MM.1S (cell line): ENCODE measurements at regions not wholly inside any gene's neighbourhood (a gene's known extent, or its start where the extent isn't known, plus 50 kb on each side); places are given as distances from the start of the nearest gene placed in this dataset.

Experiments used
- DNase-seq: peaks from one replicate; pipeline ENCODE4 v3.0.0-alpha.2; 2015
- H2AFZ ChIP-seq: fragments of 300-600 bp; sonication (generic); 2 replicates; pipeline ENCODE4 v1.6.0; 2016; ENCODE audit warnings: antibody characterized with exemption, low read length
- H3F3A ChIP-seq: fragments of 300-600 bp; sonication (generic); 2 replicates; pipeline ENCODE4 v1.6.1; 2016; ENCODE audit warnings: mild to moderate bottlenecking, antibody characterized with exemption, low read length, moderate library complexity, mixed read lengths; ENCODE audit not compliant: insufficient read depth
- H3K27ac ChIP-seq: fragments of 300-600 bp; sonication (generic); 2 replicates; pipeline ENCODE4 v1.5.1; 2016; ENCODE audit warnings: mild to moderate bottlenecking, low read length
- H3K27me3 ChIP-seq: fragments of 300-600 bp; sonication (generic); replicated peaks from 2 replicates; pipeline ENCODE4 v1.6.0; 2016; ENCODE audit warnings: low read length; ENCODE audit not compliant: insufficient read depth
- H3K36me3 ChIP-seq: fragments of 300-600 bp; sonication (generic); replicated peaks from 2 replicates; pipeline ENCODE4 v1.6.1; 2016; ENCODE audit warnings: mild to moderate bottlenecking, low read length, mixed read lengths; ENCODE audit not compliant: insufficient read depth
- H3K4me1 ChIP-seq: fragments of 300-600 bp; sonication (generic); 2 replicates; pipeline ENCODE4 v1.6.1; 2016; ENCODE audit warnings: low read length, mixed read lengths
- H3K4me2 ChIP-seq: fragments of 300-600 bp; sonication (generic); 2 replicates; pipeline ENCODE4 v1.6.0; 2016; ENCODE audit warnings: low read depth, low read length
- H3K4me3 ChIP-seq: fragments of 300-600 bp; sonication (generic); 2 replicates; pipeline ENCODE4 v1.5.1; 2016; ENCODE audit warnings: low read length, mixed read lengths
- H3K79me2 ChIP-seq: fragments of 300-600 bp; sonication (generic); 2 replicates; pipeline ENCODE4 v1.6.1; 2016; ENCODE audit warnings: mixed run types, low read length, mixed read lengths
- H3K9ac ChIP-seq: fragments of 300-600 bp; sonication (generic); 2 replicates; pipeline ENCODE4 v1.6.1; 2016; ENCODE audit warnings: low read length, mixed read lengths
- H3K9me2 ChIP-seq: fragments of 300-600 bp; sonication (generic); replicated peaks from 2 replicates; pipeline ENCODE4 v1.6.1; 2016; ENCODE audit warnings: mild to moderate bottlenecking, low read length, mixed read lengths; ENCODE audit not compliant: insufficient read depth
- H3K9me3 ChIP-seq: fragments of 300-600 bp; sonication (generic); replicated peaks from 2 replicates; pipeline ENCODE4 v1.6.1; 2016; ENCODE audit warnings: mild to moderate bottlenecking, low read length, mixed read lengths; ENCODE audit not compliant: insufficient read depth
- H4K20me1 ChIP-seq: fragments of 300-600 bp; sonication (generic); 2 replicates; pipeline ENCODE4 v1.6.1; 2016; ENCODE audit warnings: mild to moderate bottlenecking, low read length, moderate library complexity, mixed read lengths; ENCODE audit not compliant: insufficient read depth
- EZH2 ChIP-seq: fragments of 300-600 bp; sonication (generic); optimal IDR thresholded peaks from 2 replicates; pipeline ENCODE3; 2017; ENCODE audit warnings: low read depth, mild to moderate bottlenecking, antibody characterized with exemption, low read length, mixed read lengths
- EZH2phosphoT487 ChIP-seq: fragments of 300-600 bp; sonication (generic); IDR thresholded peaks from 2 replicates; pipeline ENCODE4 v1.6.1; 2018; ENCODE audit warnings: antibody characterized with exemption, low read length
- TF ChIP-seq, protein P1 (sequence below): fragments of 300-600 bp; sonication (generic); IDR thresholded peaks from 2 replicates; pipeline ENCODE4 v1.5.1; 2016; ENCODE audit warnings: antibody characterized with exemption, low read length, mixed read lengths

DNA sequence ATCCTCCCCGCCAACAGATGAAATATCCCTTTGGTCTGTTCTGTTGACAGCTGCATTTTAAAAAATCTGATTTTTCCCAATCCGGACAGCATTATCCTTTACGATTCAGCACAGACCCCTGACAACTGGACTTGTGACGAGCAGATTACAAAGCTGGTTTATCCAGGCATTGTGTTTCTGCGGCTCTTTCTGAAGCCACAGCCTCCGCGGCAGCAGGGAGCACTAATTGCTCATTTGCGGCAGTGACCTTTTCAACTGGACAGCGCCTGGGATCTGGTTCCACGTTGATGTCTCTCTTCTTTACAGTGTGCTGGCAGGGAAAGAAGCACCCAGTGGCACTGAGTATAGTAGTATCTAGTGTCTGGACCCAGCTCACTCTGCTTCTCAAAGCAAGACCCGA, 351.2 kb downstream of the ZNF608 start:
- Histone ChIP-seq H3K9me3 (no peaks in the 10 kb centered on the region), H3K9me2 (no peaks in the 10 kb centered on the region), H3K36me3 (no peaks in the 10 kb centered on the region), H3K27me3 (no peaks in the 10 kb centered on the region), H3K4me3 (no peak overlapping the region), H3K4me1 (no peaks in the 10 kb centered on the region), H3K27ac (no peak overlapping the region), H3K79me2 (no peaks in the 10 kb centered on the region), H4K20me1 (no peaks in the 10 kb centered on the region), H3K4me2 (no peak overlapping the region), H3F3A (no peaks in the 10 kb centered on the region), H3K9ac (no peak overlapping the region), H2AFZ (no peak overlapping the region)
- TF ChIP-seq EZH2: no peak
- TF ChIP-seq, protein P1, sequence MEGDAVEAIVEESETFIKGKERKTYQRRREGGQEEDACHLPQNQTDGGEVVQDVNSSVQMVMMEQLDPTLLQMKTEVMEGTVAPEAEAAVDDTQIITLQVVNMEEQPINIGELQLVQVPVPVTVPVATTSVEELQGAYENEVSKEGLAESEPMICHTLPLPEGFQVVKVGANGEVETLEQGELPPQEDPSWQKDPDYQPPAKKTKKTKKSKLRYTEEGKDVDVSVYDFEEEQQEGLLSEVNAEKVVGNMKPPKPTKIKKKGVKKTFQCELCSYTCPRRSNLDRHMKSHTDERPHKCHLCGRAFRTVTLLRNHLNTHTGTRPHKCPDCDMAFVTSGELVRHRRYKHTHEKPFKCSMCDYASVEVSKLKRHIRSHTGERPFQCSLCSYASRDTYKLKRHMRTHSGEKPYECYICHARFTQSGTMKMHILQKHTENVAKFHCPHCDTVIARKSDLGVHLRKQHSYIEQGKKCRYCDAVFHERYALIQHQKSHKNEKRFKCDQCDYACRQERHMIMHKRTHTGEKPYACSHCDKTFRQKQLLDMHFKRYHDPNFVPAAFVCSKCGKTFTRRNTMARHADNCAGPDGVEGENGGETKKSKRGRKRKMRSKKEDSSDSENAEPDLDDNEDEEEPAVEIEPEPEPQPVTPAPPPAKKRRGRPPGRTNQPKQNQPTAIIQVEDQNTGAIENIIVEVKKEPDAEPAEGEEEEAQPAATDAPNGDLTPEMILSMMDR: no peak
- no peak for TF ChIP-seq EZH2phosphoT487
- DNase-seq: no peak

DNA sequence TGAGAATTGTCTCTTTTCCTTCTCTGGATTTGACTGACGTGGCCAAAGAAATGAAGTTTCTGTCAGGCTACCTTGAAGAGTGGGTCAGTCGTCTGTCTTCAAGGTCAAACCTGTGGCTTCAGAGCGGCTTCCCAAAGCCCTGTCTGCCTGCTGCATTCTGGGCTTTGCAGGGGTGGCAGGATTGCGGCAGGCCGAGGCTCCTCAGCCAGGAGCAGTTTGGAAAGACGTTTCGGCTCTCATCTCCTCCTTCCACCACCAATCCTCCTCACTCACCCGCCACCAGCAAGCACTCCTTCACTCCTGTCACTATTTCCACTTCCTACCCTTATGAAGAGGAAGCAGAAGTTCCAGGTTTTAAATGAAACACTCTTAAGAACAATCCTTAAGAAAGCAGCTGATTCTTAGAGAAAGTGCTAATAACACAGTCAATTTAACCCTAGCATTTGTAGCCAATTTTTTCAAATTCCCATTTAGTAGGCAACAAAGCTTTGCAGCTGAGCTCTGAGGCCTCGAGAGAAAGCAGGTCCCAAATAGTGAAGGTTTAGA, 351.7 kb downstream of the ZNF608 start:
- H3K4me1 ChIP-seq: no peaks in the 10 kb centered on the region
- no peaks in the 10 kb centered on the region for H3K79me2 ChIP-seq
- H3K9me2 ChIP-seq: no peaks in the 10 kb centered on the region
- no peak overlapping the region for H3K4me2 ChIP-seq
- H2AFZ ChIP-seq: no peak overlapping the region
- no peaks in the 10 kb centered on the region for H3K9me3 ChIP-seq
- H3K27me3 ChIP-seq: no peaks in the 10 kb centered on the region
- no peaks in the 10 kb centered on the region for H4K20me1 ChIP-seq
- H3K9ac ChIP-seq: no peak overlapping the region
- H3K4me3 ChIP-seq: no peak overlapping the region
- TF ChIP-seq EZH2 (no peak), EZH2phosphoT487 (no peak)
- TF ChIP-seq, protein P1: no peak
- H3K36me3 ChIP-seq: no peaks in the 10 kb centered on the region
- DNase-seq: no peak
- no peak overlapping the region for H3K27ac ChIP-seq
- no peaks in the 10 kb centered on the region for H3F3A ChIP-seq

DNA sequence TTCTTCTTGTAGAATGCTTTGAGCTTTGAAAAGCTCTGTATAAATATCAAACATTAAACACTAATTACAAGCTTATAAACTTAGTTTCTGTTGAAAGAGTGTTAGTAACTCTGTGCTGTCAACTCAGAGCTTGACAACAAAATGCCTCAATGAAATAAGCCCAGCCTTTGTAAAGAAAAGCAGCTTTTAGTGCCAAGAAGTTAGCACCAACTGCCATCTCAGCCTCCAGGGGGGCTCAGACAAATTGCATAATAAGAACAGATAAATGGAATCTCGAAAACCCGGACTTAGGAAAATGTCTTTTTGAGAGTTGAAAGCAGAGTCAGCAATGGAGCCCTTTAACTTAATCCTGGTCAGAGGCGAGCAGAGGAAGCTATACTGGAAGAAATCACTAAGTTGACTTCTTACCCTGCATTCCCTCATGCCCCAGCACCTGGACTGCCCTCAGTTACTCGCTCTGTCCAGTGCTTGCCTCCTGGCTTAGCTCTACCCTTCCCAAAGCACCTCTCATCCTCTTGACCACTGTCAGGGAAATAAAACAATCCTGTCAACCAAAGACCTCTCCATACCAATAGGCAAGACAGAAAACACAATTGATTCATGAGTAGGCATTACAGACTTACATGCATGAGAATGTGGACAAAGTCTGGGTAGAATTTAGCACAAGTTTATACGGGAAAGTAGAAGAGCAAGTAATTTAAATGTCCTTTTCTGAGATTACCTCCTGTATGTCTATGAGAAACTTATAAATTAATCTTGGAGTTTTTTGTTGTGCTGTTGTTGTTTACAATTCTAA, 352.7 kb downstream of the ZNF608 start:
- Histone ChIP-seq H3K4me3 (no peak overlapping the region), H3K9me3 (no peaks in the 10 kb centered on the region), H3K4me1 (no peaks in the 10 kb centered on the region), H2AFZ (no peak overlapping the region), H3K9me2 (no peaks in the 10 kb centered on the region), H3K4me2 (no peak overlapping the region), H3F3A (no peaks in the 10 kb centered on the region), H3K9ac (no peak overlapping the region), H4K20me1 (no peaks in the 10 kb centered on the region), H3K27me3 (no peaks in the 10 kb centered on the region), H3K79me2 (no peaks in the 10 kb centered on the region), H3K36me3 (no peaks in the 10 kb centered on the region), H3K27ac (no peak overlapping the region)
- no peak for DNase-seq
- TF ChIP-seq EZH2: no peak

DNA sequence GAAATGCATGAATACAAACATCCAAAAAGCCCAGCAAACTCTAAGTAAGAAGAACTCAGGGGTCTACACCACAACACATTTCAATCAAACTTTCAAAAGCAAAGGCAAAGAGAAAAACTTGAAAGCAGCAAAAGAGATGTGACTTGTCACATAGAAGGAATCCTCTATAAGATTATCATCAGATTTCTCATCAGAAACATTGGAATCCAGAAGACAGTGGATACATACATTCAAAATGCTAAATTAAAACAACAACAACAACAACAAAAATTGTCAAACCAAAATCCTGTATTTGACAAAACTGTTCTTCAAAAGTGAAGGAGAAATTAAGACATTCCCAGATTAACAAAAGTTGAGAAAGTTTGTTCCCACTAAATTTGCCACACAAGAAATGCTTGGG, 362.7 kb downstream of the ZNF608 start:
- DNase-seq: no peak
- Histone ChIP-seq H3K27ac (no peak overlapping the region), H4K20me1 (no peaks in the 10 kb centered on the region), H3K4me1 (no peaks in the 10 kb centered on the region), H3K9ac (no peak overlapping the region), H3K4me2 (no peak overlapping the region), H2AFZ (no peak overlapping the region), H3K4me3 (no peak overlapping the region), H3K27me3 (no peaks in the 10 kb centered on the region), H3K9me3 (no peaks in the 10 kb centered on the region), H3K9me2 (no peaks in the 10 kb centered on the region), H3F3A (no peaks in the 10 kb centered on the region), H3K79me2 (no peaks in the 10 kb centered on the region), H3K36me3 (no peaks in the 10 kb centered on the region)
- TF ChIP-seq EZH2phosphoT487 (no peak), EZH2 (no peak)
- TF ChIP-seq, protein P1: no peak
